Fibroblast of lung (primary cell): ENCODE measurements at regions not wholly inside any gene's neighbourhood (a gene's known extent, or its start where the extent isn't known, plus 50 kb on each side); places are given as distances from the start of the nearest gene placed in this dataset.

Source experiments
- CTCF ChIP-seq, 2 donors: IDR thresholded peaks in 1 of 2; conservative IDR thresholded peaks in 1 of 2; 1 replicate in 1 of 2; 2 replicates in 1 of 2; pipeline ENCODE4 v1.5.1; 2011 to 2012; ENCODE audit warnings: low read length in 2 of 2, control low read depth in 1 of 2, inconsistent platforms in 1 of 2, low read depth in 1 of 2, mild to moderate bottlenecking in 1 of 2
- EZH2 ChIP-seq: IDR thresholded peaks from 2 replicates; pipeline ENCODE4 v1.5.1; 2012; ENCODE audit warnings: low read length, control low read depth, mild to moderate bottlenecking; ENCODE audit errors: missing control alignments

DNA sequence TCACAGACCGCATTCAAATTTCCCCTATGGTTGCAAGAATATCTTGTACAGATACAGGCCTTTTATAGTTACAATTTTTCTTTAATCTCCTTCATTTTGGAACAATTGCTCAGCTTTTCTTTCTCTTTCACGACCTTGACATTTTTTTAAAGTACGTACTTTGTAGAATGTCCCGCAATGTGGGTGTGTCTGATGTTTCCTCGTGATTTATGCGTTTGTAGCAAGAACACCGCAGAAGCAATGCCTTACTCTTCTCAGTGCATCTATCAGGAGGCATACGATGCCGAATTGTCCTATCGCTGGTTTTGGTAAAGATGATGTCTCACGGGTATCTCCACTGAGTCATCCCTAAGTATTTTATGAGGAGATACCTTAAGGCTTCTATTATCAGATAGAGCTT, 76.9 kb upstream of the RALGPS2 start:
- no peak for TF ChIP-seq EZH2
- TF ChIP-seq CTCF (conservative IDR thresholded peaks at IDR 0.05 in 1 of 2, IDR thresholded peaks at IDR 0.05 in 1 of 2; ENCODE audit: low read depth in 1 of 2, low read length in 2 of 2): no peak
